H7 (cell line): ENCODE measurements at regions not wholly inside any gene's neighbourhood (a gene's known extent, or its start where the extent isn't known, plus 50 kb on each side); places are given as distances from the start of the nearest gene placed in this dataset.
A peak's percentile ranks its signal among the peaks of the same experiment; 100 is the strongest.
"Not testable (repeated sequence)": the region's sequence is repeated elsewhere in the genome, so short reads cannot be mapped to it uniquely, and the experiment has no call there.

Experiments used
- DNase-seq: peaks from one replicate; pipeline ENCODE4 v3.0.0; 2012
- H3K27me3 ChIP-seq: 2 replicates; pipeline ENCODE4 v1.6.0; 2011; ENCODE audit warnings: mild to moderate bottlenecking, low read length; ENCODE audit not compliant: control insufficient read depth, insufficient read depth
- H3K36me3 ChIP-seq: replicated peaks from 2 replicates; pipeline ENCODE4 v1.5.1; 2011; ENCODE audit warnings: low read length; ENCODE audit not compliant: control insufficient read depth, insufficient read depth
- H3K4me3 ChIP-seq: 2 replicates; pipeline ENCODE4 v1.5.1; 2011; ENCODE audit warnings: low read depth, mild to moderate bottlenecking, control low read depth, low read length, moderate library complexity; ENCODE audit not compliant: insufficient read depth

GRCh38 chr4:154907345-154908045 lies 126.4 kb downstream of the RBM46 start:
- H3K36me3 ChIP-seq, H3K4me3 ChIP-seq, H3K27me3 ChIP-seq, DNase-seq: not testable (repeated sequence)

- no peak for DNase-seq
- H3K27me3 ChIP-seq: no peaks in the 10 kb centered on the region
- H3K36me3 ChIP-seq: no peaks in the 10 kb centered on the region
- no peak overlapping the region for H3K4me3 ChIP-seq
These were observed 127.1 kb downstream of the RBM46 start for GRCh38 chr4:154908168-154908567.

- no peak overlapping the region for H3K4me3 ChIP-seq
- peak; percentile 33 for DNase-seq
These were observed 130.0 kb downstream of the RBM46 start for GRCh38 chr4:154911097-154911496.

GRCh38 chr4:154911608-154912098 lies 130.6 kb downstream of the RBM46 start:
- Histone ChIP-seq H3K27me3 (no peaks in the 10 kb centered on the region), H3K4me3 (no peak overlapping the region), H3K36me3 (no peaks in the 10 kb centered on the region)
- no peak for DNase-seq

More at GRCh38 chr4:154911097-154911496, 130.0 kb downstream of the RBM46 start:
- H3K36me3 ChIP-seq: no peaks in the 10 kb centered on the region
- H3K27me3 ChIP-seq: no peaks in the 10 kb centered on the region

GRCh38 chr4:154916068-154916467 lies 135.0 kb downstream of the RBM46 start:
- Histone ChIP-seq H3K36me3 (no peaks in the 10 kb centered on the region), H3K4me3 (no peak overlapping the region), H3K27me3 (no peaks in the 10 kb centered on the region)
- peak; percentile 34 for DNase-seq

- Histone ChIP-seq H3K27me3 (no peaks in the 10 kb centered on the region), H3K4me3 (no peak overlapping the region), H3K36me3 (no peaks in the 10 kb centered on the region)
- DNase-seq: no peak
These were observed 146.1 kb downstream of the RBM46 start for GRCh38 chr4:154927126-154927680.

- Histone ChIP-seq H3K36me3 (no peaks in the 10 kb centered on the region), H3K27me3 (no peaks in the 10 kb centered on the region), H3K4me3 (no peak overlapping the region)
- peak; percentile 35 for DNase-seq
These were observed 147.7 kb downstream of the RBM46 start for GRCh38 chr4:154928640-154929257.

GRCh38 chr4:154936873-154937272 lies 155.8 kb downstream of the RBM46 start:
- Histone ChIP-seq H3K36me3 (no peaks in the 10 kb centered on the region), H3K27me3 (no peaks in the 10 kb centered on the region), H3K4me3 (no peak overlapping the region)
- DNase-seq: no peak

GRCh38 chr4:154939851-154940250 lies 158.8 kb downstream of the RBM46 start:
- no peak overlapping the region for H3K4me3 ChIP-seq
- no peak for DNase-seq
- H3K27me3 ChIP-seq: no peaks in the 10 kb centered on the region
- H3K36me3 ChIP-seq: no peaks in the 10 kb centered on the region

GRCh38 chr4:154942176-154942575 lies 161.1 kb downstream of the RBM46 start:
- H3K36me3 ChIP-seq: no peaks in the 10 kb centered on the region
- DNase-seq: no peak
- H3K27me3 ChIP-seq: no peaks in the 10 kb centered on the region
- no peak overlapping the region for H3K4me3 ChIP-seq

GRCh38 chr4:154944996-154945395 lies 163.9 kb downstream of the RBM46 start:
- Histone ChIP-seq H3K4me3 (no peak overlapping the region), H3K27me3 (no peaks in the 10 kb centered on the region), H3K36me3 (no peaks in the 10 kb centered on the region)
- DNase-seq: no peak

GRCh38 chr4:154946113-154946512 lies 165.0 kb downstream of the RBM46 start:
- DNase-seq: no peak
- Histone ChIP-seq H3K36me3 (no peaks in the 10 kb centered on the region), H3K4me3 (no peak overlapping the region), H3K27me3 (no peaks in the 10 kb centered on the region)

- Histone ChIP-seq H3K27me3 (no peaks in the 10 kb centered on the region), H3K4me3 (no peak overlapping the region), H3K36me3 (no peaks in the 10 kb centered on the region)
- DNase-seq: no peak
These were observed 172.6 kb downstream of the RBM46 start for GRCh38 chr4:154953691-154954090.

- H3K36me3 ChIP-seq: no peaks in the 10 kb centered on the region
- no peaks in the 10 kb centered on the region for H3K27me3 ChIP-seq
- no peak for DNase-seq
- H3K4me3 ChIP-seq: no peak overlapping the region
These were observed 173.0 kb downstream of the RBM46 start for GRCh38 chr4:154954117-154954516.

- H3K27me3 ChIP-seq: no peaks in the 10 kb centered on the region
- H3K4me3 ChIP-seq: no peak overlapping the region
- DNase-seq: no peak
- no peaks in the 10 kb centered on the region for H3K36me3 ChIP-seq
These were observed 177.0 kb downstream of the RBM46 start for GRCh38 chr4:154958121-154958520.
